Aorta (tissue), 5 donors: ENCODE measurements at regions not wholly inside any gene's neighbourhood (a gene's known extent, or its start where the extent isn't known, plus 50 kb on each side); places are given as distances from the start of the nearest gene placed in this dataset.

Experiments
- ATAC-seq: fragments of 200-7000 bp; cut with Tn5 transposase; one replicate; pipeline ENCODE4 v1.9.1; 2022; ENCODE audit warnings: moderate library complexity; ENCODE audit not compliant: low FRiP score
- DNase-seq, 2 donors: peaks; one replicate each; pipeline ENCODE4 v3.0.0-alpha.2; 2020
- H3K27ac ChIP-seq, 2 donors: one replicate each; pipeline ENCODE4 v1.5.1; 2013; ENCODE audit warnings: low read length in 2 of 2, mild to moderate bottlenecking in 2 of 2, moderate library complexity in 2 of 2, control low read depth in 1 of 2, inconsistent platforms in 1 of 2, low read depth in 1 of 2
- H3K27me3 ChIP-seq, 2 donors: one replicate each; pipeline ENCODE4 v1.6.1; 2013; ENCODE audit warnings: control low read depth in 1 of 2, low read length in 1 of 2, mild to moderate bottlenecking in 1 of 2, moderate library complexity in 1 of 2; ENCODE audit not compliant: insufficient read depth in 2 of 2, control insufficient read depth in 1 of 2
- H3K36me3 ChIP-seq, 2 donors: one replicate each; pipeline ENCODE4 v1.6.1; 2013; ENCODE audit warnings: control low read depth in 1 of 2, low read length in 1 of 2, mild to moderate bottlenecking in 1 of 2; ENCODE audit not compliant: insufficient read depth in 2 of 2, control insufficient read depth in 1 of 2
- H3K4me1 ChIP-seq, 2 donors: one replicate each; pipeline ENCODE4 v1.6.1; 2013; ENCODE audit warnings: low read length in 2 of 2, control low read depth in 1 of 2, mild to moderate bottlenecking in 1 of 2, moderate library complexity in 1 of 2; ENCODE audit not compliant: insufficient read depth in 2 of 2, control insufficient read depth in 1 of 2
- H3K4me3 ChIP-seq, 2 donors: one replicate each; pipeline ENCODE4 v1.5.1; 2013; ENCODE audit warnings: low read length in 2 of 2, control low read depth in 1 of 2, mild to moderate bottlenecking in 1 of 2
- H3K9me3 ChIP-seq: one replicate; pipeline ENCODE4 v1.6.1; 2013; ENCODE audit warnings: mild to moderate bottlenecking, low read length; ENCODE audit not compliant: control insufficient read depth
- WGBS, 2 donors: extraction: QIAGEN DNeasy Blood & Tissue Kit; methylation state at CpG; one replicate each; pipeline ENCODE4 v1.1.7; 2013; 5-methylcytosine and 5-hydroxymethylcytosine counted together
- intact Hi-C, 2 donors: fragments of 100-400 bp; cut with DNase I; formaldehyde crosslinking; loops; one replicate each; pipeline versions ENCODE4 v1.14.2 to v1.15.0; 2022
- donor health status: healthy with polysubstance abuse.
- donor health status: Bipolar disorder and iron deficiency.
- donor health status: DM: no; HTN: no; CAD: no.
- donor health status: DM: no; HTN: no; CAD: no.
- donor health status: DM: yes; HTN: yes; CAD: no.

GRCh38 chr6:7053125-7053774 is 54.5 kb upstream of the RREB1 start:
- peaks cover 0 to 3% of the 10 kb centered on the region in 2 donors for H3K4me1 ChIP-seq
- ATAC-seq (no peak), DNase-seq (no peak)
- 64 to 65% methylated on average over 5 of the region's 5 CpGs for whole genome bisulfite sequencing, 2 donors
- H3K4me3 ChIP-seq, result no peak overlapping the region
- intact Hi-C loops, result no loop called here
- no peaks in the 10 kb centered on the region for H3K27me3 ChIP-seq
- no peaks in the 10 kb centered on the region for H3K36me3 ChIP-seq
- H3K9me3 ChIP-seq, result no peaks in the 10 kb centered on the region
- no peak overlapping the region for H3K27ac ChIP-seq
